ENCODE measurements at regions not wholly inside any gene's neighbourhood (a gene's known extent, or its start where the extent isn't known, plus 50 kb on each side); places are given as distances from the start of the nearest gene placed in this dataset.

DNA sequence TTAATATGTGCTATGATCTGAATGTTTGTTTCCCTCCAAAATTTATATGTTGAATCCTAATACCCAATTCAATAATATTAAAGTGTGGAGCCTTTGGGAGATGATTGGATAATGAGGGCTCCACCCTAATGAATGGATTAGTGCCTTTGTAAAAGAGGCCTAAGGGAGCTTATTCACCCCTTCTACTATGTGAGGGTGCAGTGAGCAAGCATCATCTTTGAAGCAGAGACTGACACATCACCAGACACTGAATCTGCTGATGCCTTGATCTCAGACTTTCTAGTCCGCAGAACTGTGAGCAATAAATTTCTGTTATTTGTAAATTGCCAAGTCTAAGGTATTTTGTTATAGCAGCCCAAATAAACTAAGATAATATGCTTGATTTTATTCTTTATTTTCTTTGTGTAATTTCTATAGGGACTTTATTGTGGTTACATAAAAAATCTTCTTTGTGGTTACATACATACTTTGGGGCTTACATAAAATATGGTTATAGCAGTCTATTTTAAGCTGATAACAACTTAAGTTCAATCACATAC is 131.1 kb upstream of the SLC38A2 start:
- FAIRE-seq (no peak), DNase-seq (ENCODE audit: insufficient read length, low spot score) (no peak)

DNA sequence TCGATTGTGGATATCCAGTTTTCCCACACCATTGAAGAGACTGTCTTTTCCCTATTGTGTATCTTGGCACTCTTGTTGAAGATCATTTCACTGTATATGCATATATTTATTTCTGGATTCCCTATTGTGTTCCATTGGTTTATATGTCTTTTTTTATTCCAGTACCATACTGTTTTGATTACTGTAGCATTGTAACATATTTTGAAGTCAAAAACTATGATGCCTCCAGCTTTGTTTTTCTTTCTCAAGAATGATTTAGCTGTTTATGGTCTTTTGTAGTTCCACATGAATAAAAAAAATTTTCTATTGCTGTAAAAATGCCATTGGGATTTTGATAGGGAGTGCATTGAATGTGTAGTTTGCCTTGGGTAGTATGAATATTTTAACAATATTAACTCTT is 128.1 kb upstream of the SLC38A2 start:
- DNase-seq (ENCODE audit: insufficient read length, low spot score) (no peak), FAIRE-seq (no peak)

DNA sequence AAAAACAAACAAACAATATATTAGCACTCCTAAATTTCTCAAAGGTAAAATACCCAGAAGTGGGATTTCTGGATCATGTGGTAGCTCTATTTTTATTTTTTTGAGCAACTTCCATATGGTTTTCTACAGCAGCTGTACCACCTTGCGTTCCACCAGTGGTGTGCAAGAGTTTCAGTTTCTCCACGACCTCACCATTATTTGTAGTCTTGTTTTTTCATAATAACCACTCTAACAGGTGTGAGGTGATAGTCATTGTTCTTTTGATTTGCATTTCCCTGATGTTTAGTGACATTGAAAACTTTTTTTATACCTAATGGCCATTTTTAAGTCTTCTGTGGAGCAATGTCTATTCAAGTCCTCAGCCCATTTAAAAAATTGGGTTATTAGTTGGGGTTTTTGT is 127.3 kb upstream of the SLC38A2 start:
- FAIRE-seq (peak; percentile 82), DNase-seq (ENCODE audit: insufficient read length, low spot score) (no peak)

DNA sequence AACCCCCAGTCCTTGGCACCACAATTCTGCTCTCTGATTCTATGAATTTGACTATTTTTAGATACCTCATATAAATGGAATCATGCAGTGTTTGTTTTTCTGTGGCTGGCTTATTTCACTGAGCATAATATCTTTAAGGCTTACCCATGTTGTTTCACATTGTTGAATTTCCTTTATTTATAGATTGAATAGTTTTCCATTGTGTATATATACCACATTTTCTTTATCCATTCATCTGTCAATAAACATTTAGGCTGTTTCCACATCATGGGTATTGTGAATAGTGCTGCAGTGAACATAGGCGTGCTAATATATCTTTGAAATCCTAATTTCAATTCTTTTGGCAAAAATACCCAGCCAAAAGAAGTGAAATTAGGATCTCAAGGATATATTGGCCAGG is 126.7 kb upstream of the SLC38A2 start:
- FAIRE-seq (no peak), DNase-seq (ENCODE audit: insufficient read length, low spot score) (no peak)

DNA sequence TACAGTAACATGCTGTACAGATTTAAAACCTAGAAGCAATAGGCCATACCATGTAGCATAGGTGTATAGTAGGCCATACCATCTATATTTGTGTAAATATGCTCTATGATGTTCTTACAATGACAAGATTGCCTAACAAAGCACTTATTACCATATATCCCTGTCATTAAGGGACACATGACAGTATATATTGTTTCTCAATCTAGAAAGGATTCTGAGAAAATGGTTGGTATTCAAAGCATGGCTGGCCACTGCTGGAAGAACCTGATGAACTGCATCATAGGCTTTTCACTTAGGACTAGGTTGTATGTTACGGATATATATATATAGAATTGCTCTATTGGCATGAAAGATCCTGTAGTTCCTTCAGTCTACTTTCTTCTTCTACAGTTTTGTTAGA is 125.2 kb upstream of the SLC38A2 start:
- DNase-seq (ENCODE audit: insufficient read length, low spot score) (no peak), FAIRE-seq (no peak)

DNA sequence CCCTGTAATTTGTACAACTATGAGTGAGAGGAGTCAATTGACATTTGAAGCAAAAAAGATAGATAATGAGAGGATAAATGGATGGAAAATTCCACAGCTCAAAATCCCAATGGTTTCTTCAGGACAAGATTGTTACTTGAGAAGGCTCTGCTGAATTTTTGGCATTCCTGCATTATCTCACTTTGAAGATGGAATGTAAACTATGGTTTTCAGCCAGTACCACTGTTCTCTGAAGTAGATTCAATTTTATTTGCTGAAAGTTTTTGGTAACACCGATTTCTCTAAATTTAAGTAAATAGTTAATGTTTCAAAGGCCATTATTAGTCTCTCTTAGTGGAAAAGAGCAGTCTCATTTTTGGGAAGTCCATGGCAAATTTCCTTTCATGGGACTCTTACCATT is 121.9 kb upstream of the SLC38A2 start:
- no peak for FAIRE-seq
- no peak for DNase-seq (ENCODE audit: insufficient read length, low spot score)

DNA sequence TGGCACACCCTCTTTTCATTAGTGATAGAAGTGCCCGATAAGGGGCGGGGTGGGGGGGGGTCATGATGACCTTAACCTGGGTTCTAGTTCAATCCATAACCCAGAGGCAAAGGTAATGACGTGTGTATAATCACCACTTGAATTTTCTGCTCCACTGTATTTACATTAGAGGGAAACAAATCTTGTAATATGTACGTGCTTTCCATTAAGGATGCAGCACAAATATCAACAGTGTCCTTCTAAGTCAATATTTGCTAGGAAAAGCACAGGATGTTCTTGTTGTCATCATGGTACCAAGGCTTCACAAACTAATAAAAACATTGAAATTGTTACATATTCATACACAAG is 121.2 kb upstream of the SLC38A2 start:
- FAIRE-seq, result no peak
- DNase-seq (ENCODE audit: insufficient read length, low spot score), result no peak

DNA sequence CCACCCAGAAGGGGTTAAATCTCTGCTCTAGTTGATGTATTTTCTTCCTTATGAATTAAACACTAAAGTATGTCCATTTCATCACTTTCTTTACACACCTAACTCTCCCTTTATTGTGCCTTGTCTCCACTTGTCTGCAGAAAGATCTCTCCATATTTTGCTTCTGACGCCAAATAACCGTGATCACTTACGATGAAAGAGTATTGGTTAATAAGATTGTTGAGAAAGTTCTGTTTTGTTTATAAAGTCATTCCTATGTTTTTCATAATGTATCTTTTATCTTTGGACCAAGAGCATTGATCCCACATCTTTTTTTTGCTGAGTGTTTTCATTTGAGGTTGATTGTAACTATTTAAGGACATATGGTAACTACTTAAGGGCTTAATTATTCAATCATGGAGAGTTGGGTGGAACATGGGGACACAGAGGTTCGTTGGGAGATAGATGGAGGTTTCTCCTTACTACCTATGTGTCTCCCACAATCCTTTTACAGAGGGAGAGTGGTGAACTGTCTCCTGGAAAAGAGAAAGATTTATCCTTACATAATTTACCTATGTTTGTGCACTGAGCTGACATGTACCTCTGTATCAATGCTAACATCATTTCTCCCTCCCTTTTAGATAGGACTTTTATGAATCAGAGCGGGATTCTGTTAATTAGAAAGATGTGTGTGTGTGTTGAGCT is 120.7 kb upstream of the SLC38A2 start:
- FAIRE-seq (no peak), DNase-seq (ENCODE audit: insufficient read length, low spot score) (no peak)

DNA sequence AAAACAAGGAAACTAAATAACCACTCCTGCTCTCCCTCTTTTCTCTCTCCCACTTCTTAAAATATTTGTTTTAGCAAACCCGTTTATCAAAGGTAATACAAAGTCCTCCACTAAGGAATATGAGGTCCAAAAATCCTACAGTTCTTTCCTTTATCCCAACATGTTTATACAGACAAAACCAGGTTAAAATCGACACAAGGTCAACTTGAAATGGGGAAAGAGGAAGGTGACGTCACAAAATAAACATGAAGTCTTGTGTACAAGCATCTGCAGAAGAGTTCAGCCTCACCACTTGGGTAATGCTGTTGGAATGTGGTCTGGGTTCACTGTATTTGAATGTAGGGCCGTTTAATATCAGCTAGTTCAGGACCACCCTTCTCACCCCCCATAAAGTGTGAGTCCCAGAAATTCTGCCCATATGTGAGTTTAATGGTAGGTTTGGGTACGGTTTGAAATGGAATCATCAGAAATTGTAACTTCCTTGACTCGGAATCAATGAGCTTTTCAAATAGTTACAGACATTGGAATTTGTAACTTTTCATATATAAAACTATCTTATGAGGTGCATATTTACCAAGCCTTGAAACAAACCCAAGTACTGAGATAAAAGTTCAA is 120.0 kb upstream of the SLC38A2 start:
- DNase-seq (ENCODE audit: insufficient read length, low spot score) (no peak), FAIRE-seq (no peak)

DNA sequence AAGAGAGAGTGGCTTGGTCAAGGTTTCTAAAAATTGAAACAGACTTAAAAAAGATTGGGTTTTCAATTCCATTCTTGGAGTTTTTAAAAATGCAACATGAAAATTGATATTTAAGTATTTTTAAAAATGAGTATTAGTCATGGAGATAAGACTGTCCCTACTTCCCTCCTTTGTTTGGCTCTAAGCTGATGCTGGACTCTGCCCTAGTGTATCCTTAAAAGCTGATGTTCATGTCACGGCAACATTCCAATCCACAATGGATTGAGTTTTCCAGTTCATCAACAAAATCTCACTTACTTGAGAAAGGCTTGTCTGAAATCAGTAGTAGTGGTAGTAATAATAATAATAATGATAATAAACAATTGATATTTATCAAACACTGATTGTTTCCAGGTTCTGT is 119.0 kb upstream of the SLC38A2 start:
- FAIRE-seq (no peak), DNase-seq (ENCODE audit: insufficient read length, low spot score) (no peak)

DNA sequence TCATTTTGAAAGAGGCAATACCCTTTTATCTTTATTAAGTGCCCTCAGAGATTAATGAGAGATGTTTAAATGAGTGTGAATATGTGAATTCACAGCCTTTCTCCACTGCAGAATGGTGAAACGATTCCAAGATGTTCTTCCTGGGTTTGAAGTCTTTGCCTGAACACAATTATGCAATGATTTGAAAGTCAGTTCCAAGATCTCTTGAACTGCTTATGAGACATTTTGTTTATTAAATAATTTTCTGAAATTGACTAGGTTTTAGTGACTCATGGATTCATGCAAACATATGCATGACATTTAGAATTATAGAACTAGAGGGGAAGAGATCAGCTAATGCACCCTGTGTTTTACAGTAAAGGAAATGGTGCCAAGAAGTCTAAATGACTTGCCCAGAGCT is 118.1 kb upstream of the SLC38A2 start:
- no peak for FAIRE-seq
- DNase-seq (ENCODE audit: insufficient read length, low spot score), result no peak

DNA sequence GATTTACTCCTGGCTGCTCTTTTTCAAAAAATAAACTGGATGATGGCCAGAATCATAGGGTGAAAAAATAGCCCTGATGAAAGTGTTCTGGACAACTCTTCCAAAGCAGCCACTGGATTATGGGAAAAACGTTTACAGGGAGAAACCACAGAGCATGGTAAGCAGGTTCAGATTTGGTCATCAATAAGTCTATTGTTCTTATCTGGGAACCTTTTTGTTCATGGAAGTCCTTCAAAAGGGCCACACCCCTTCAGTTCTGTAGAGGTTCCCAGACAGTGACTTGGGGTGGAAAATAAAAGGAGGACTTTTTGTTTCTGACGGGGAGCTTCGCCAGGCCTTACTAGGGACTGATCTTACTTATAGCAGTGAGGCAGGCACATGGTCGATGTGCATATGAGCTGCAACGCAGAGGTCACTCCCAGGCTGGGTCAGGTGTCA is 117.4 kb upstream of the SLC38A2 start:
- DNase-seq (ENCODE audit: insufficient read length, low spot score) (no peak), FAIRE-seq (no peak)

DNA sequence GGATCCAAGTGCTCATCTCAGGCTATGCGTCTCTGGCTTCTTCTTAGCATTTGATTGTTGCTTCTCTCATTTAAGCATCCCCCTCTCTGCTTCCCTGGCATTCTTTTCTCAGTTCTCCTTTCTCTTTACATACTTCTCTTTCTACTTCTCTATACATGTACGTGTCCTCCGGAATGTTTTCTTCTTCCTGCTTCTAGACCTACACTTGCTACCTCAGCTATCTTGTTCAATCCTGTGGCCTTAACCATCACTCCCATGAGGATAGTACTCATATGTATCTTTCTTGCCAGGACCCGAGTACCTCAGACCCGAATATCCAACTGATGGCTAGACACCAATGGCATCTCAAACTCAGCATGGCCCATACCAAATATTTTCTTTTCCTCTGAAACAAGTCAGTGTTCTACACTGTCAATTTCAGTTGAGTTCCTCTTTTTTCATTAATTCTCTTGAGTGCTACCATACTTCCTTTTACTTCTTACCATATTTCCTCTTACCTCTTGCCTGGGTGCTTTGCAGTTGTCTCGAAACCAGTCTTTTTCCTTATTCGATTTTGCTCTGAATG is 115.1 kb upstream of the SLC38A2 start:
- DNase-seq (ENCODE audit: insufficient read length, low spot score) (no peak), FAIRE-seq (peak; percentile 66)

DNA sequence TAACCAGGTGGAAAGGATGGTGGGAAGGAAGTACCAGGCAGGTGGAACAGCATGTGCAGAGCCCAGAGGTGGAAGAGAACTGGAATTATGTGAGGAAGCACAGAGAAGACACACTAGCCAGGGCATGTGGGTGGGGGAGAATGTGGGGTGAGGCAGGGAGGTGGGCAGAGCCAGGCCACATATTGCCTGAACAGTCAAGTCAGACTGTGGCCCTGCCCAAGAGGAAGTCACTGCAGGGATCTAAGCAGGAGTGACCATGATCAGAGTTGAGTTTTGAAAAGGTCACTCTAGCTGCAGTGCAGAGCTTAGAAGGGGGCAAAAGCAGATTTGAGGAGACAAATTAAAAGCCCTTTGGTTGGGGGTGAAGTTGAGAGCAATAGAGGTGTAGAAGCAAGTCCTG is 114.0 kb upstream of the SLC38A2 start:
- FAIRE-seq, result no peak
- DNase-seq (ENCODE audit: insufficient read length, low spot score), result no peak

DNA sequence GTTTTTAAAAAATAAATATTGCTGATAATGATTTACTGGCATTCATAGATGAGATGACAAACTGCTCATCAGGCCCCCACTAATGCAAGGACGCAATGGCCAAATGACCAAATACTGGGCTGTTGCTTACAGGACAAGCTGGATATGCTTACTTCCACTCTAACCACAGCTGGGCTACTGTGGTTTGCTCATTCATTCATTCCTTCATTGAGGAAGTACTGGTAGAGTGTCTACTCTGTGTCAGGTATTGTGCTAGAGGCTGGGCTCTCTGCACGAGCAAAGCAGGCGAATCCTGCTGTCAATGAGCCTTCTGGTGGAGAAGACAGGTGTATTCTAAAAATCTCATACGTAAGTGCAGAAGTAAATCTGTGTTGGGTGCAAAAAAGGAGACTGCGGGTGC is 113.3 kb upstream of the SLC38A2 start:
- no peak for DNase-seq (ENCODE audit: insufficient read length, low spot score)
- FAIRE-seq, result no peak

DNA sequence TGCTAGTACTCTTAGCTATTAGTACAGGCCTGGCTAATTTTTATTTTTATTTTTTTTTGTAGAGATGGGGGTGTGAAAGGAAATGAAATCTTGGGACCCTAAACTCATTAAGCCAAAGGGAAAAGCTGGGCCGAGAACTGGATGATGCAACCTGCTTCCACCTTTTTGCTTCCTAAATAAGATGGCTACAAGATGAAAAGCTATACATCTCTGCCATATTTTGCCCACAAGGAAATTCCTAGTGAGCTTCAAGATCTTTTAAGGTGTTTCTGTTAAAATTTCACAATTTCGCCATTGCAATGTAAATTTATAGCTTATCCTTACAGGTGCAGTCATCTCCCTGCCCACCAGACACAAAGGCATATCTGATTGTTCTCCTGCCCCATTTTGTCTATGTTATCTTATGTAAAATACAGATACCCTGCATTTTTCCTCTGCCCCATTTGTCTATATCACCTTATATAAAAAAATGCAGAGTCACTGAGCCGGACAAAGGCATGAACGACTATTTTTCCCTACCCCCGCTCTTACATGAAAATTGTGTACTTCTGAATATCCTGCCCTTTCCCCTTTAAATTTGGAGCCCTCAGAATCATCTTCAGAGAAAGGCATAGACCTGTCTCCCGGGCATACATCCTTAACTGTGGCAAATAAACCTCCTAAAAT is 112.0 kb upstream of the SLC38A2 start:
- DNase-seq (ENCODE audit: insufficient read length, low spot score), result no peak
- FAIRE-seq, result no peak

DNA sequence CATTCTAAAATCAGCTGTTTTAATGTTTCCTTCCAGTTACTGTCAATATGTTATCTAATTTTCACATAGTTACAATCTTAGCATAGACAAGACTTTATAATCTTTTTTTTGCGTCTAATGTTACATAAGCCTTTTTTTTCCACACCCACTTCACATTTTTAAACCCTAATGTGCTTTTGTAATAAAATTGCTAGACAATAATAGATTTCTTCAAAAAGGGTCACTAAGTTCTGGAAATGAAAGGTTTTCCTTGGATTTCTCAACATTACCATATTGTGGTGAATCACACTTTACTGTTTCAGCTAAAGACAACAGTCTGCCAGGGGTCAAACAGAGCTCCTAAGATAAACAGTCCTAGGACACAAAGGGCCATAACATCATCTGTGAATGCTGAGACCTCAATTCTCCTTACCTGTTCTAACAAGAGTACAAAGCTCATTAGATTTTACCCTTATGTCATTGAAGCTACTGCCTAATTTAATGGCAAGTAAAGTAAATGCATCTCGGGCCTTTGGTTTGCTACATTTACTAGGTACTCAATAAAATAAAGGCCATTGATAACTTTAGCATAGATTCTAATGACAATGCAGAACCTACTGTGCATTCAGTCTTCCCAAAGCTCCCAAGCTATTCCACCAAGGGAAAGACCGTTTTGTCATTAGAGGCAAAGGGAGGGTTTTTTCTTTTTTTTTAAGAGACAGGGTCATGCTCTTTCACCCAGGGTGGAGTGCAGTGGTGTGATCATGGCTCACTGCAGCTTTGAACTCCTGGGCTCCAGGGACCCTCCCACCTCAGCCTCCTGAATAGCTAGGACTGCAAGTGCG is 111.2 kb upstream of the SLC38A2 start:
- DNase-seq (ENCODE audit: insufficient read length, low spot score) (no peak), FAIRE-seq (no peak)

DNA sequence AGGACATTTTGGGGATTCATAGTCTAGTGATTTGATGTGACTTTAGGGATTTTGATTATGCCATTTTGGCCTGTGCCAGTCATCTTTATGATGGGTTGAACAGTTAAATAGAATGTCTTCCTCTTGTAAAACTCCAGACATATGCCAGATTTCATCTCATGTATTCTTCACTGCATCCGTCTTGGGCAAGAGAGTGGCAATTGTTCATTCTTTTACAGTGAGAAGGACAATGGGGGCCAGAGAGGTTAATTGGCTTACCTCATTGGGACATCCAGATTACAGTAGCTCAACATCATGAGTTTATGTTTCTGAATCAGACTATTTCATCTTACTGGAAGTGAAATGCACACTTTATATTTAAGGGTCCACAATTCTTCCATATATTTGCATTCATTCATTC is 108.2 kb upstream of the SLC38A2 start:
- FAIRE-seq, result no peak
- no peak for DNase-seq (ENCODE audit: insufficient read length, low spot score)

DNA sequence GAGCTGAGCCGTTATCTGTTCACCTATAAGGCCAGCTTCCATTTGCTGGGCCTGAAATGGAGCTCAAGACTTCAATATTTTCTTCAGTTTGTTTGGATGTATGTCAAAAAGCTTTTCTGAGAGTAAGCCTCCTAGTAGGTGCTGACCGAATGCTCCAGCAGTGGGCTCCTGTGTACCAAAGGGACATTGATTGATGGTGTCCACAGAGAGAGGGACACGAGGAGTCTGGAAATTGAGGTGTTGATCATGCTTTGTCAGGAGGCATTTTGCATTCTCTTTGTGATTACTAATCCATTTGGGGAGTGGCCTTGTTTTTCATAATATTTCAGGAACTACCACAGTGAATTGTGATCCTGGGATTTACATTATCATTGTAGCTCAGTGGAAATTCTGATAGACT is 107.7 kb upstream of the SLC38A2 start:
- no peak for DNase-seq (ENCODE audit: insufficient read length, low spot score)
- FAIRE-seq, result no peak

DNA sequence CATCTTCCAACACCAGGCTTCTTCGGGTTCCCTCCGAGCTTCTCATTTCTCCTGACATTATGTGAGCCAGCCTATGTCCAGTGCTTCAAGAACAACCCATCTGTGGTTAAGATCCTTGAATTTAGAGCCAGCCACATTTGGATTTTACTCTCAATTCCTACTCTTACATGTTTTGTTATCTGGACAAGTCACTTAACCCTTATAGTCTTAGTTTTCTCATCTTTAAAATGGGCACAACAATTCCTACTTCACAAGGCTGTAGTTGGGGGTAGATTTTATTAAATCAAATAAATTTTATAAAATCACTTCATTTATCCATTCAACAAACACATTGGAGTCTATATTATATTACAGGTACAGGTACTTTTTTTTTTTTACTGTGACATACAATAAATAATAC is 105.5 kb upstream of the SLC38A2 start:
- FAIRE-seq (no peak), DNase-seq (ENCODE audit: insufficient read length, low spot score) (no peak)

DNA sequence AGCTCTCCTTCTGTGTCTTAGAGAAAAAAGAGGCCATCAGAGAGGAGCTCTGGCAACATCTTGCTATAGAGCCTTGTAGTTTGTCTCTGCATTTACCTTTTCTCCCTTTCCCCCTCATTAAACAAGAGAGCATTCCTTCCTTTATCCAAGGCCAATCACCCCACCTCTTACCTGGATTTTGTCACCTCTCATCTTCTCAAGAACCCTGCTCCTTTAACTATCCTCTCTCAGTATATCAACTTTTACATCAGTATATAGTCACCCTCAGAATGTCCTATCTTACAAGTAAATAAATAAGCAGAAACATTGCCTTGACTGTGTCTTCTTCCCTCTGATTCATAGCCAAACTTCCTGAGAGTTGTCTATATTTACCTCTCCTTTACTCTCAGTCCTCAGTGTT is 105.0 kb upstream of the SLC38A2 start:
- no peak for DNase-seq (ENCODE audit: insufficient read length, low spot score)
- no peak for FAIRE-seq
